Activated T-helper 17 cell treated with anti-CD3 and anti-CD28 coated beads, Interleukin-2, amount 50 U/mL, for 72 hours (primary cell): ENCODE measurements at regions not wholly inside any gene's neighbourhood (a gene's known extent, or its start where the extent isn't known, plus 50 kb on each side); places are given as distances from the start of the nearest gene placed in this dataset.

ENCODE experiments used
- ATAC-seq: fragments of 150-1000 bp; cut with Tn5 transposase; replicated peaks from 2 replicates; pipeline ENCODE4 v1.10.0; 2021; ENCODE audit warnings: mild to moderate bottlenecking, moderate library complexity
- H3K27ac Mint-ChIP-seq: one replicate; pipeline ENCODE4 v1.8.0; 2022; ENCODE audit warnings: mixed read lengths
- H3K27me3 Mint-ChIP-seq: one replicate; pipeline ENCODE4 v1.8.0; 2022; ENCODE audit warnings: mixed read lengths
- H3K36me3 Mint-ChIP-seq: one replicate; pipeline ENCODE4 v1.8.0; 2022; ENCODE audit warnings: low read depth, mild to moderate bottlenecking, mixed read lengths
- H3K4me1 Mint-ChIP-seq: one replicate; pipeline ENCODE4 v1.8.0; 2022; ENCODE audit warnings: mixed read lengths
- H3K4me3 Mint-ChIP-seq: one replicate; pipeline ENCODE4 v1.8.0; 2022; ENCODE audit warnings: mild to moderate bottlenecking, mixed read lengths
- H3K9me3 Mint-ChIP-seq: one replicate; pipeline ENCODE4 v1.8.0; 2022; ENCODE audit warnings: mixed read lengths

DNA sequence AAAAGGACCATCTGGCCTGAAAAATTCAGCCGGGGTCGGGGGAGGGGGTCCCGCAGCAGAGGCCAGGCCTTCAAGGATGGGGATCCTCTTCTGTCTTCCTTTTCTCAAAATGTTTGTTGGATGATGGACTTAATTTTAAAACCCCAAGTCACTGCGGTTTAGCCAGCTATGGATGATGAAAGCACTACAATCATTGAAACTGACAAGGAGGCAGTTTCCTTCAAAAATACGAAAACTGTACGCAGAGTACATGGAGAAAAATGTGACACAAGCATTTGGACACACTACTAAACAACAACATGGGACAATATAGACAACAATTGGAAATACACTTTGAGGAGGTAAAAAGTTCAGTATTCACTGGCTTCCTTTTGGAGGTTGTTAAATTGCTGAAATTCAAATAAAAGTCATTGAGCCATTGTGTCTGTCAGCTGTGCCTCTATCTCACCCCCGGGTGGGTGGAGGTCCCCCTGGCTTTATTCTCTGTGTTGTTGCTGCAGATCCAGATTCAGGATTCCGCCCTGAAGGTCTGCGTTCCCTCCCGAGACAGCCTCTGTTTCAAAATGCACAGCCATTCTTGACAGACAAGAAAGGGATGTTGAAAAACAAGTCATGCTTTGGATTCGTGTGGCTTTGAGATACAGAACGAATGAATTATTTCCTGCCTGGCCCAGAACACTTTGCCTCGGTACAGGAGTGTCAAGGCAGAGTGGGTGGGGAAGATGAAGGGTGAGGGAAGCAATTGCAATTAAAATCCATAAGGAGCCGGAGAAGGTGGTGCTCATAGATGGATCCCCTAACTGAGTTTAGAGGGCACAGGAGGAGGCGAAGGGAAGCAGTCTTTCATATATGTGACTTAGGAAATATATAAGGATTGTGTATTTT lies 118.2 kb downstream of the TTLL2 start:
- Mint-ChIP-seq H3K27ac (no peak overlapping the region), H3K27me3 (peaks cover 13% of the 10 kb centered on the region), H3K4me1 (no peaks in the 10 kb centered on the region), H3K9me3 (no peaks in the 10 kb centered on the region), H3K4me3 (no peak overlapping the region), H3K36me3 (no peaks in the 10 kb centered on the region)
- no peak for ATAC-seq

DNA sequence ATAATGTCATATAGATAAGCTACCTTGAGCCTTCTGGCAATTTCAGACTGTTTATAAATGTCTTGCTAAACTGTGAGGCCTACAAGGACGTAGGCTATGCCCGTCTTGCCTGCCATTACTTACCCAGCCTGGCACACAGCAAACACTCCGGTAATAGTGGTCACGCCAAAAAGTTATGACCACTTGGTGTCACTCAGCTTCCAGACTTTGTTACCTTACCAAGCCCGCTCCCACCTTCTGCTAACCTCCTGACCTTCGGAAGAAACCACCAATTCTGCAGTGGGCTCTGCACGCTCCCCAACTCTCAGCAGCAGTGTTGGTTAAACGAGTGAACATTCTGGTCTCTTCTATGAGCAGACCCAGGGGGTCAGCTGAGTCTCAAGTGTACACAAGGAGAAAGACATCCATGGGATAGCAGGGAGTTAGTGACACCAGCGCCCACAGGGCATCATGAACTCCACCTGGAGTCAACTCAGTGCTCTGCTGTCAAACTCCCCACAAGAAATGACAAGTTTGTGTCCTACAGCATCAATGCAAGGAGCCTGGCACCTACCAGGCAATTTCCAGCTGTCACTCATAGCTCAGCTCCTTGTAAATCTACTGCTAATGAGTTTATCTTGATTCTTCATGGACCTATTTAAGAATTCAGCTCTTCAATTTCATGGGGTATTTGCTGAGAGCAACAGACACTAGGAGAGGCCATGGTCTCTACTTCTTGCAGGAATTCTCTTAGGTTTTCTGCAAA lies 119.9 kb downstream of the TTLL2 start:
- no peaks in the 10 kb centered on the region for H3K4me1 Mint-ChIP-seq
- ATAC-seq = no peak
- H3K27me3 Mint-ChIP-seq = no peaks in the 10 kb centered on the region
- no peaks in the 10 kb centered on the region for H3K9me3 Mint-ChIP-seq
- H3K27ac Mint-ChIP-seq = no peak overlapping the region
- no peak overlapping the region for H3K4me3 Mint-ChIP-seq
- no peaks in the 10 kb centered on the region for H3K36me3 Mint-ChIP-seq

DNA sequence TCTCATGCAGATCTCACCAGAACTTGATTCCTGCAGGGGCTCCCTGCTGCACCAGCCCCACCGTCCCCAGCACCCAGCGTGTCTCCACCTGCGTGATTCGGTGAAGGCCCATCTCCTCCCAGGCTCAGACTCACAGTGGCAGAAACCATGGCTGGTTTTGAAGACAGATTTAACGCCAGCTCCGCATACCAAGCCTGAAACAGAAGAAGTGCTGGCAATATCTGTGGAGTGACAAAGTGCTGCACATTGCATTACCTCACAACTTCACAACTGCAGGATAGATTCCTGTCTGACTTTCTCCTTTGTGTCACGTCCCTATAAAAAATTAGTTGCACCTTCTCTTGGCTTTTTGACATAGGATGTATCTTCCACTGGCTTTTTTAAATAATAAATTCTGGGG lies 120.7 kb downstream of the TTLL2 start:
- Mint-ChIP-seq H3K4me1 (no peaks in the 10 kb centered on the region), H3K9me3 (no peaks in the 10 kb centered on the region), H3K4me3 (no peak overlapping the region), H3K27ac (no peak overlapping the region), H3K36me3 (no peaks in the 10 kb centered on the region), H3K27me3 (no peaks in the 10 kb centered on the region)
- no peak for ATAC-seq

DNA sequence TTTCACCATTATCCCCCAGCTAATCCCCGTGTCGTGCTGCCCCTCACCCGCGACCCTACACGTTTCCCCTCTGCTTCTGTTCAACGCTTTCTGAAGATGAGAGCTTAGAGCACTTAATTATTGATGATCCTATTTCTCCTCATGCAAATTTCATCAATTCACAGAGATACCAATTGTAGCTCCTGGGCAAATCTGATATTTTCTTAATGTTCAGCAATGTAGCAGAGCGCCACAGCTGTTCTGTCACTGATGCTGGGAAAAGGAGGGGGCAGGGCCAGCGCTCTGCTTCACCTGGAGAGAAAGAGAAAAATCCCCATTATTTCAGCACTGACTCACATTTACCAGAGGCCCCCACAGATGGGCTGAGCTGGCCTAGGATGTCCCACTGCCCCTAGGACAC lies 121.2 kb downstream of the TTLL2 start:
- ATAC-seq = no peak
- H3K27me3 Mint-ChIP-seq = no peaks in the 10 kb centered on the region
- no peaks in the 10 kb centered on the region for H3K9me3 Mint-ChIP-seq
- H3K27ac Mint-ChIP-seq = no peak overlapping the region
- H3K36me3 Mint-ChIP-seq = no peaks in the 10 kb centered on the region
- no peak overlapping the region for H3K4me3 Mint-ChIP-seq
- no peaks in the 10 kb centered on the region for H3K4me1 Mint-ChIP-seq

DNA sequence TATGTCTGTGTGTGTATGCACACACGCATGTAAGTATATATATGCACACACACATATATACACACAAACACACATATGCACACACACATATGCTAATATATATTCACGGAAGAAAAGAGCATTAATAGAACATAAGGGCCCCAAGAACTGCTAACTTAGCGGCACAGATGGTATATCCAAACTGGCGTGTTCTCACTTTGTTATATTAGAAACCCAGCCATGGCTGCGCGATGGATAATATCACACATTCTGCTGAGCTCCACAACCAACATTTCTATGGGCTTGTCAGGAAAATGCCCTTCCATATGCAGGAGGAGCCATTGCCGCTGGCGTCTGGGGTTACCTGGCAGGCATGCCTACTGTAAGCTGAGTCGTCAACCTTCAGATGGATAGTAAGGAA lies 122.1 kb downstream of the TTLL2 start:
- H3K4me3 Mint-ChIP-seq = no peak overlapping the region
- H3K27me3 Mint-ChIP-seq = no peaks in the 10 kb centered on the region
- no peak for ATAC-seq
- no peaks in the 10 kb centered on the region for H3K36me3 Mint-ChIP-seq
- no peaks in the 10 kb centered on the region for H3K9me3 Mint-ChIP-seq
- no peaks in the 10 kb centered on the region for H3K4me1 Mint-ChIP-seq
- no peak overlapping the region for H3K27ac Mint-ChIP-seq

DNA sequence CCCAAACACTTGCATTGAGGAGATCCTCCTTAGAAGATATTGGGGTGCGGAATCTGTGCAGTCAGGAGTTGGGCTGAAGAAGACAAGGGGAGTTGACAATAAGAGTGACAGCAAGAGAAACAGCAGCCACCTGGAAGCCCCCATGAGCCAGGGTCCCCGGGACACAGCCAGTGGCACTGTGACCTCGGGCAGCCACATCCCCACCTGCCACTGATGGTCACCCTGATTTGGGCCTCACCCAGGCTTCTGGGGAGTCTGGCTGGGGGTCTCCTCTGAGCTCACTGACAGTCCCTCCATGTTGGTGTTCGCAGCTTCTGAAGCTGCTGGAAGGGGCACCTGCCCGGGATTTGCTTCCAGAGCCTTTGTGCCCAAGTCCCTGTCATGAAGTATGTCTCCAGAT lies 123.5 kb downstream of the TTLL2 start:
- H3K27ac Mint-ChIP-seq = no peak overlapping the region
- ATAC-seq = no peak
- no peak overlapping the region for H3K4me3 Mint-ChIP-seq
- H3K36me3 Mint-ChIP-seq = no peaks in the 10 kb centered on the region
- no peaks in the 10 kb centered on the region for H3K9me3 Mint-ChIP-seq
- no peaks in the 10 kb centered on the region for H3K27me3 Mint-ChIP-seq
- H3K4me1 Mint-ChIP-seq = no peaks in the 10 kb centered on the region

DNA sequence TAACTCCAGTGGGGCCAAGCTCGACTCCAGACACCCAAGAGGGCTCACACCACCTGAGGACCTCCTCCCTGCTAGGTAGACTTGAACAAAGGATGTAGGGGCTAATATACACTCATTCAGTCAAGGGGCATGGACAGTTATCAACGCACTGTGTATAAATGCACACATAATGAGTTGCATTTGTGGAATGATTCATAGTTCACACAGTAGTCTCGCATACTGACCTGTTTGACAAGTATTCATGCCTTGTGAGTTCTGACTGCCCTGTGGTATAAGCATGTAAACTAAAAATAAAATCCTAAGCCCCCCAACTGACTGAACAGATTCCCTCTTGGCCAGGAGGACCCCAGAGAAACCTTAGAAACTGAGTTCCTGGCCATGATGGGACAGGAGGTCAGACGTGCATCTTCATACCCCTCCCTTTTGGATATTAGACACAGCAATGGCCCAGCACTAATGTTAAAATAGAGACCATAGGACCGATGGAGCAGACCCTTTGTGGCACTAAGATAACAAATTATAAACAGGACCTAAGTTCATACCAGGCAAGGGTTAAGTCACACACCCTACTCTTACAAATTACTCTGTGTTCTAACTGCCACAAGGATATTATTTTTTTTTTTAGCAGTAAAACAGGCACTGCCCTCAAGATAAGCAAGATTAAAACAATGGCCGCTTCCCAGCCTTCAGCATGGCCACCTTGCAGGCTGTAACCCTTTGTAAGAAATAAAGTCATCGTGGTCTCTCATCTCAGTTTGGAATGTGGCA lies 124.4 kb downstream of the TTLL2 start:
- no peaks in the 10 kb centered on the region for H3K27me3 Mint-ChIP-seq
- no peaks in the 10 kb centered on the region for H3K36me3 Mint-ChIP-seq
- ATAC-seq = no peak
- no peaks in the 10 kb centered on the region for H3K4me1 Mint-ChIP-seq
- no peaks in the 10 kb centered on the region for H3K9me3 Mint-ChIP-seq
- no peak overlapping the region for H3K4me3 Mint-ChIP-seq
- H3K27ac Mint-ChIP-seq = no peak overlapping the region

DNA sequence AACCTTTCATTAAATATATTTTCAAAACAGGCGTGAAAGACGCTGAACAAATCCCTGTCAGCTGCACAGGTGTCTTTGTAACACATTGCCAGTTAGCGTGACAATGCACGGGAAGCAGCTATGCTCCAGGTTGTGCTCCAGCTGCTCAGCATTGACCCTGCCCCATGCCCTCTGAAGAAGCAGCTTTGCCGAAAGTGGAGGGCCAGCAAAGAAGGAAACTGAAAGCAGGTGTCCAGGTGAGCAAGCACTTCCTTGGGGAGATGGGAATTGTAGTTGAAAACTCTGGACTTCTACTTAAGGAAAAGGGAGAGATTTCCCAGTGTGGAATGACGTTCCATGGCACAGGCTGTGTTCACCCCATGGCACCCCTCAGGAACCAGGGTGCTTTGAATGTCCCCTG lies 125.7 kb downstream of the TTLL2 start:
- no peaks in the 10 kb centered on the region for H3K4me1 Mint-ChIP-seq
- no peaks in the 10 kb centered on the region for H3K36me3 Mint-ChIP-seq
- no peak overlapping the region for H3K4me3 Mint-ChIP-seq
- ATAC-seq = no peak
- H3K27me3 Mint-ChIP-seq = no peaks in the 10 kb centered on the region
- no peak overlapping the region for H3K27ac Mint-ChIP-seq
- no peaks in the 10 kb centered on the region for H3K9me3 Mint-ChIP-seq

DNA sequence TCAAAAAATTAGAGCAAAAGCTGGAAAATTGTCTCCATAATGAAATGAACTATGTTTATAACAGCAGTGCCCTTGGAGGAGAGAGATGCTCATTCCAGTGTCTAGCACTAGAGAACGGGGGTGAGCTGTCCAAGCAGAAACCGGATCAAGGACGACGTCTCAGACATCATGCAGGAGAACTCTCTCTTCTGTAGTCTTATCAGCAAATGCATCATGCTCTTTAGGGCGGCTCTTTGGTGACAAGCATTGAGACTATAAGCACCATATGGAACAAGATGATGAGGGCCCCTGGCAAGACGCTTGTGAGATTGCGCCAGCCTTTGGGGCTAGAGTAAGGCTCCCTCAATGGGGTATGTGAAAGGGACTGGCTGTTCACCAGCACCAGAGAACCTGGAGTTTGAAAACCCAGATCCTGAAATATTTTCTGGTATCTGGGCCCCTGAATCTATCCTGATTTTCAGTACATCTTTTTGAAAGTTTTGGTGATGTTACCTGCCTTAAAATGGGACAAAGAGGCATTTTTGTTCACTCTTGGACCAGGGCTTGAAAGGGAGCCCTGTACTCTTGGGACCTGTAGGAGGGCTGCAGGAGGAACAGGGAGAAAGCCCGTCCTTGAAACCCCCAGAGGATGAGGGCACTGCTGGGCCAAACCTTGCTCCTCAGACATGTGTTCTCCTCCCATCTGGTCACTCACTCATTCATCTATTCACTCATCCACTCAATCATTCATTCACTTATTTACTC lies 127.6 kb downstream of the TTLL2 start:
- no peak overlapping the region for H3K27ac Mint-ChIP-seq
- H3K4me1 Mint-ChIP-seq = no peaks in the 10 kb centered on the region
- ATAC-seq = no peak

DNA sequence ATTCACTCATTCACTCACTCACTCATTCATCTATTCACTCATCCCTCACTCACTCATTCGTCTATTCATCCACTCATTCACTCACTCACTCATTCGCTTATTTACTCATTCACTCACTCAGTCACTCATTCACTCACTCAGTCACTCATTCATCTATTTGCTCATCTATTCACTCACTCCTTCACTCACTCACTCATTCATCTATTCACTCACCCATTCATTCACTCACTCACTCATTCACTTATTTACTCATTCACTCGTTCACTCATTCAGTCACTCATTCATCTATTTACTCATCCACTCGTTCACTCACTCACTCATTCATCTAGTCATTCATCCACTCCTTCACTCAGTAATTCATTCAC lies 128.2 kb downstream of the TTLL2 start:
- ATAC-seq = no peak
- H3K4me1 Mint-ChIP-seq = no peaks in the 10 kb centered on the region
- no peaks in the 10 kb centered on the region for H3K36me3 Mint-ChIP-seq
- H3K9me3 Mint-ChIP-seq = no peaks in the 10 kb centered on the region
- peaks cover 3% of the 10 kb centered on the region for H3K27me3 Mint-ChIP-seq
- no peak overlapping the region for H3K4me3 Mint-ChIP-seq
- H3K27ac Mint-ChIP-seq = no peak overlapping the region

More for the DNA sequence above, 127.6 kb downstream of the TTLL2 start:
- no peak overlapping the region for H3K4me3 Mint-ChIP-seq
- no peaks in the 10 kb centered on the region for H3K36me3 Mint-ChIP-seq
- H3K9me3 Mint-ChIP-seq = no peaks in the 10 kb centered on the region
- H3K27me3 Mint-ChIP-seq = peaks cover 3% of the 10 kb centered on the region

DNA sequence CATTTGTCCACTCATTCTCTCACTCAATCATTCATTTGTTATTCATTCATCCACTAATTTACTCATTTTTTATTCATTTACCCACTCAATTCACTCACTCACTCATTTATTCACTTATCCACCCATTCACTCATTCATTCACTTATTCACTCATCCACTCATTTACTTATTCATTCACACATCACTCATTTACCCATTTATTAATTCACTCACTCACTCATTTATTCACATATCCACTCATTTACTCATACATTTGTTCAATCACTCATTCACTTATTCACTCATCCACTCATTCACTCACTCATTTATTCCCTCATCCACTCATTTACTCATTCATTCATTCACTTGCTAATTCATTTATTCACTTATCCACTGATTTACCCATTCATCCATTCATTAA lies 129.1 kb downstream of the TTLL2 start:
- Mint-ChIP-seq H3K4me3 (no peak overlapping the region), H3K9me3 (no peaks in the 10 kb centered on the region), H3K4me1 (no peaks in the 10 kb centered on the region), H3K36me3 (no peaks in the 10 kb centered on the region), H3K27ac (no peak overlapping the region), H3K27me3 (peaks cover 3% of the 10 kb centered on the region)
- ATAC-seq = no peak

DNA sequence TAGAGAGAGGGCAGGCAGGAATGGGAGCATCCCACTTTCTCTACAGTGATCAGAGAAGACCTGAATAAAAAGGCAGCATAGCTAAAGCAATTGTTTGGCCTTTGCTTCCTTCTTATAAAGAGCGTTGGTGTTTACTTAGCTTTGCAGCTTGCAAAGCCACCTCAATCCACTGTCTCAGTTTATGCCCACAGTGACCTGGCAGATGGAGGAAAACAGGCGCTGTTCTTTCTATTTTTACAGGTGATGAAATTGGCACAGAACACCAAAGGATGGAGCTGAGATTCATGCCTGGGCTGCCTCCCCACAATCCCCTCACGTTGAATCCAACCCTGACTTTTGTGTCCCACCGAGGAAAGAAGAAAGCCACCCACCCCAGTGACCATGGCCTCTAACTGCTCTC lies 130.5 kb downstream of the TTLL2 start:
- H3K27me3 Mint-ChIP-seq = peaks cover 8% of the 10 kb centered on the region
- no peaks in the 10 kb centered on the region for H3K4me1 Mint-ChIP-seq
- H3K4me3 Mint-ChIP-seq = no peak overlapping the region
- H3K9me3 Mint-ChIP-seq = no peaks in the 10 kb centered on the region
- no peaks in the 10 kb centered on the region for H3K36me3 Mint-ChIP-seq
- H3K27ac Mint-ChIP-seq = no peak overlapping the region
- ATAC-seq = no peak

DNA sequence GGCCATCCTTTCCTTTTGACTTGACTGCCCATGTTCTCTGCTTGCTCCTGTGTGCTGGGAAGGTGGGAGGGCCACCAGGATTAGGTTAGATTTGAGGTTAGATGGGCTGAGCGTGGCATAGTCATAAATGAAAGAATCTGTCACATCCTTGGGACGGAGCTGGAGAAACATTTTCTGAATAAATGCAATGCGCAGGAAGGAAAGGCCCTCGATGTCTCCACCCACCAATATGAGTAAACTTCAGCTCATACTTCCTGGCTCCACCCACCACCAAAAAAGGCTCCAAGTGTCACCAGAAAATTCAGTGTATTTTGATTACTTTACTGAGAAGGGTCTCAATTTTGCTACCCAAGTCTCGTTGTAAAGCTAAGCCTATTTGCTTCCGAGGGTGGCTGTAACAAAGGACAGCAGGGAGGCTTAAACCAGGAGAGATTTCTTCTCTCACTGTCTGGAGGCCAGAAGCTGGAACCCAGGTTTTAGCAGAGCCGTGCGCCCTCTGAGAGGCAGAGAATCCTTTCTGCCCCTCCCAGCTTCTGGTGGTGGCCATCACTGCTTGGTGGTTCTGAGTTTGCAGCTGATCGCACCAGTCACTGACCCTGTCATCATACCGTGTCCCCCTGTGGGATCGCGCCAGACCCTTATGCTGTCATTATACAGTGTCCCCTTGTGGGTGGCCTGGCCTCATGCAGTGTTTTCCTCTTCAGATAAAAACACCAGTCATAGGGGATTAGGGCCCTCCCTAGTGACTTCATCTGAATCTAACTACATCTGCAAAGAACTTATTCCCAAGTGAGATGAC lies 137.8 kb downstream of the TTLL2 start:
- ATAC-seq = no peak
- Mint-ChIP-seq H3K4me3 (no peak overlapping the region), H3K36me3 (no peaks in the 10 kb centered on the region), H3K4me1 (no peaks in the 10 kb centered on the region), H3K27me3 (peaks cover 13% of the 10 kb centered on the region), H3K9me3 (no peaks in the 10 kb centered on the region), H3K27ac (no peak overlapping the region)

DNA sequence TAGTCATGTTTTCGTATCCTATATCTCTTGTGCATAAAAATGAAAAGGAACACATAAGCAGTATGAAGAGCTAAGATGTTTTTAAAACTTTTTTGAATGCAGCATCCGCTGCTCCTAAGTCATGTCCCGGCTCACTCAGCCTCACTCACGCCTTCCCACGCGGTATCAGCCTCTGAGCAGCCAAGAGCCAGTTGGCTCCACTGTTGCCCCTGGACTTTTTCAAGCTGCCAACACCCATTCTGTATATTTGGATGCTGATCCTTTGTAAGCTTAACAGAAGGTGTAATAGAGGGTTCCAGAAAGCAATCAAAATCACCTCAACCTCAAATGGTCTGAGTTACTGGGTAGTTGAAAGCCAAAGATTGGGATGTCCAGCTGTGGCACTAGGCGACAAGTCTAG lies 139.3 kb downstream of the TTLL2 start:
- H3K27me3 Mint-ChIP-seq = peaks cover 13% of the 10 kb centered on the region
- no peak for ATAC-seq
- H3K4me3 Mint-ChIP-seq = no peak overlapping the region
- no peaks in the 10 kb centered on the region for H3K9me3 Mint-ChIP-seq
- H3K27ac Mint-ChIP-seq = no peak overlapping the region
- peaks cover 4% of the 10 kb centered on the region for H3K4me1 Mint-ChIP-seq
- H3K36me3 Mint-ChIP-seq = no peaks in the 10 kb centered on the region
